HCT116 (cell line): ENCODE measurements at regions not wholly inside any gene's neighbourhood (a gene's known extent, or its start where the extent isn't known, plus 50 kb on each side); places are given as distances from the start of the nearest gene placed in this dataset.

Source experiments
- ATAC-seq: fragments of 200-7000 bp; cut with Tn5 transposase; 2 replicates; pipeline ENCODE4 v1.9.1; 2020; ENCODE audit warnings: mild to moderate bottlenecking, moderate library complexity
- BruUV-seq: library from RNA; stranded (reverse); fragments of 400-500 nt; replicated peaks from 2 replicates; lab custom pipeline; 2021; lab: Mats Ljungman, UMichigan
- CTCF ChIA-PET: fragments of 300-600 bp; sonication (Branson Sonifier 250); formaldehyde crosslinking; loops from one replicate; lab custom pipeline; 2021; ENCODE audit warnings: antibody characterized with exemption; lab: Charles Lee
- POLR2A ChIA-PET: fragments of 300-600, 350-600 bp; sonication (Branson Sonifier 250); formaldehyde crosslinking; loops from one replicate; lab custom pipeline; 2021; ENCODE audit warnings: antibody characterized with exemption; lab: Charles Lee
- RAD21 ChIA-PET, 2 experiments: fragments of 300-600 bp; sonication (Branson Sonifier 250); formaldehyde crosslinking; loops; one replicate each; lab custom pipeline; 2023; ENCODE audit warnings: low total read pairs in 2 of 2; ENCODE audit not compliant: uncharacterized antibody in 2 of 2, unreplicated experiment in 2 of 2, low non-redundant PET in 1 of 2; lab: Charles Lee
- DNase-seq: peaks from one replicate; pipeline ENCODE4 v3.0.0-alpha.2; 2010; ENCODE audit warnings: low read depth, low spot score
- H2AFZ ChIP-seq: fragments of 200-600 bp; shearing (Covaris generic), sonication (generic); 2 replicates; pipeline ENCODE4 v1.6.1; 2017; ENCODE audit warnings: low read depth, mixed run types, mixed read lengths, antibody characterized with exemption, low read length; ENCODE audit not compliant: poor library complexity, severe bottlenecking
- H3K27ac ChIP-seq: 2 replicates; pipeline ENCODE4 v1.5.1; 2012; ENCODE audit warnings: low read depth, low read length
- H3K27me3 ChIP-seq: fragments of 200-600 bp; sonication (generic); 2 replicates; pipeline ENCODE4 v1.6.1; 2016; ENCODE audit warnings: mixed run types, low read length, mixed read lengths; ENCODE audit not compliant: insufficient read depth
- H3K36me3 ChIP-seq, 2 experiments: fragments of 200-500 bp in 1 of 2; fragments of 200-600 bp in 1 of 2; sonication (Bioruptor generic) in 1 of 2; sonication (generic) in 1 of 2; 2 replicates each; pipeline versions ENCODE4 v1.5.1 to v1.6.1; 2014 to 2016; ENCODE audit warnings: low read length in 2 of 2, inconsistent platforms in 1 of 2, mixed read lengths in 1 of 2, mixed run types in 1 of 2; ENCODE audit not compliant: insufficient read depth in 2 of 2, control insufficient read depth in 1 of 2
- H3K4me1 ChIP-seq, 2 experiments: fragments of 200-600 bp in 1 of 2; sonication (generic) in 1 of 2; 2 replicates each; pipeline versions ENCODE4 v1.5.1 to v1.6.1; 2012 to 2017; ENCODE audit warnings: low read length in 2 of 2, inconsistent platforms in 1 of 2, mild to moderate bottlenecking in 1 of 2, mixed read lengths in 1 of 2, mixed run types in 1 of 2, moderate library complexity in 1 of 2; ENCODE audit not compliant: insufficient read depth in 2 of 2, control insufficient read depth in 1 of 2
- H3K4me2 ChIP-seq: fragments of 200-600 bp; sonication (generic); 2 replicates; pipeline ENCODE4 v1.6.1; 2017; ENCODE audit warnings: mixed run types, low read length, mixed read lengths
- H3K4me3 ChIP-seq, 2 experiments: fragments of 200-600 bp in 1 of 2; sonication (generic) in 1 of 2; replicated peaks in 1 of 2; 2 replicates each; pipeline ENCODE4 v1.5.1; 2011 to 2016; ENCODE audit warnings: low read length in 2 of 2, control low read depth in 1 of 2, low read depth in 1 of 2, mild to moderate bottlenecking in 1 of 2, mixed read lengths in 1 of 2, mixed run types in 1 of 2
- H3K79me2 ChIP-seq: fragments of 200-600 bp; sonication (generic); 2 replicates; pipeline ENCODE4 v1.6.1; 2017; ENCODE audit warnings: mild to moderate bottlenecking, mixed run types, low read length, moderate library complexity, mixed read lengths; ENCODE audit not compliant: insufficient read depth
- H3K9ac ChIP-seq: fragments of 200-600 bp; sonication (generic); 2 replicates; pipeline ENCODE4 v1.6.1; 2016; ENCODE audit warnings: low read length, mixed read lengths
- H3K9me2 ChIP-seq: fragments of 200-600 bp; sonication (generic), shearing (Covaris generic); 2 replicates; pipeline ENCODE4 v1.6.1; 2017; ENCODE audit warnings: mixed run types, mild to moderate bottlenecking, moderate library complexity; ENCODE audit not compliant: insufficient read depth
- H3K9me3 ChIP-seq, 2 experiments: fragments of 200-500 bp in 1 of 2; fragments of 200-600 bp in 1 of 2; sonication (Bioruptor generic) in 1 of 2; sonication (generic) in 1 of 2; 2 replicates each; pipeline ENCODE4 v1.6.1; 2014 to 2017; ENCODE audit warnings: low read length in 2 of 2, mixed read lengths in 2 of 2, inconsistent platforms in 1 of 2, low read depth in 1 of 2, mild to moderate bottlenecking in 1 of 2, mixed run types in 1 of 2, moderate library complexity in 1 of 2; ENCODE audit not compliant: control insufficient read depth in 1 of 2, insufficient read depth in 1 of 2
- H4K20me1 ChIP-seq: fragments of 200-600 bp; sonication (generic), shearing (Covaris generic); 2 replicates; pipeline ENCODE4 v1.6.1; 2017; ENCODE audit warnings: mixed run types, mild to moderate bottlenecking, moderate library complexity; ENCODE audit not compliant: insufficient read depth
- CEBPB ChIP-seq: IDR thresholded peaks from 2 replicates; pipeline ENCODE4 v1.6.1; 2012; ENCODE audit warnings: low read depth
- EGR1 ChIP-seq: IDR thresholded peaks from 2 replicates; pipeline ENCODE4 v1.6.1; 2012; ENCODE audit warnings: low read depth
- ELF1 ChIP-seq: IDR thresholded peaks from 2 replicates; pipeline ENCODE4 v1.6.1; 2012; ENCODE audit warnings: low read depth, borderline replicate concordance
- EZH2phosphoT487 ChIP-seq: fragments of 200-600 bp; IDR thresholded peaks from 2 replicates; pipeline ENCODE4 v1.6.1; 2018; ENCODE audit warnings: antibody characterized with exemption, borderline replicate concordance
- FOSL1 ChIP-seq: IDR thresholded peaks from 2 replicates; pipeline ENCODE4 v1.6.1; 2012; ENCODE audit warnings: low read depth
- JUND ChIP-seq: IDR thresholded peaks from 2 replicates; pipeline ENCODE4 v1.6.1; 2012
- POLR2A ChIP-seq: IDR thresholded peaks from 2 replicates; pipeline ENCODE4 v1.7.0; 2011; ENCODE audit warnings: borderline replicate concordance; ENCODE audit not compliant: insufficient read depth, insufficient read length; ENCODE audit errors: extremely low read depth
- POLR2AphosphoS5 ChIP-seq: IDR thresholded peaks from 2 replicates; pipeline ENCODE4 v1.6.1; 2011; ENCODE audit warnings: mild to moderate bottlenecking, low read depth, low read length, moderate library complexity
- RAD21 ChIP-seq: IDR thresholded peaks from 2 replicates; pipeline ENCODE4 v1.6.1; 2012; ENCODE audit warnings: low read depth, mild to moderate bottlenecking
- SIN3A ChIP-seq: IDR thresholded peaks from 2 replicates; pipeline ENCODE4 v1.6.1; 2012; ENCODE audit warnings: low read depth
- SP1 ChIP-seq: IDR thresholded peaks from 2 replicates; pipeline ENCODE4 v1.6.1; 2012; ENCODE audit warnings: low read depth
- SRF ChIP-seq: IDR thresholded peaks from 2 replicates; pipeline ENCODE4 v1.6.1; 2012; ENCODE audit warnings: low read depth
- TCF7L2 ChIP-seq: IDR thresholded peaks from 2 replicates; pipeline ENCODE4 v1.7.0; 2011; ENCODE audit warnings: borderline replicate concordance, inconsistent platforms; ENCODE audit not compliant: insufficient read depth, insufficient read length; ENCODE audit errors: extremely low read depth
- YY1 ChIP-seq: IDR thresholded peaks from 2 replicates; pipeline ENCODE4 v1.6.1; 2011; ENCODE audit warnings: low read length, low read depth, moderate library complexity, mild to moderate bottlenecking; ENCODE audit not compliant: insufficient replicate concordance; ENCODE audit errors: extremely low read depth
- intact Hi-C: fragments of 100-400 bp; cut with micrococcal nuclease; formaldehyde crosslinking; loops from 2 replicates; pipeline ENCODE4 v1.10.0; 2022
- TF ChIP-seq, protein P1 (sequence below), 3 experiments: fragments of 200-600 bp in 1 of 3; sonication (generic) in 1 of 3; IDR thresholded peaks in 2 of 3; conservative IDR thresholded peaks in 1 of 3; 2 replicates each; pipeline ENCODE4 v1.5.1; 2012 to 2017; ENCODE audit warnings: low read depth in 2 of 3, low read length in 2 of 3, antibody characterized with exemption in 1 of 3, borderline replicate concordance in 1 of 3, control low read depth in 1 of 3, mild to moderate bottlenecking in 1 of 3, mixed read lengths in 1 of 3, mixed run types in 1 of 3, moderate library complexity in 1 of 3; ENCODE audit not compliant: insufficient read depth in 1 of 3
- TF ChIP-seq, protein P2 (sequence below): IDR thresholded peaks from 2 replicates; pipeline ENCODE4 v1.6.1; 2011; ENCODE audit warnings: mild to moderate bottlenecking, low read length, moderate library complexity; ENCODE audit not compliant: insufficient replicate concordance; ENCODE audit errors: extremely low read depth
- TF ChIP-seq, protein P3 (sequence below): IDR thresholded peaks from 2 replicates; pipeline ENCODE4 v1.6.1; 2012

GRCh38 chr1:116193768-116194167, 82.6 kb downstream of the MAB21L3 start:
- POLR2A ChIA-PET: no interaction called here
- no peak overlapping the region for H3K4me2 ChIP-seq
- no peaks in the 10 kb centered on the region for H3K79me2 ChIP-seq
- no peaks in the 10 kb centered on the region for H3K4me1 ChIP-seq
- no peak for TF ChIP-seq EZH2phosphoT487
- no peaks in the 10 kb centered on the region for H3K9me2 ChIP-seq
- H3K9me3 ChIP-seq: no peaks in the 10 kb centered on the region
- peaks cover 6% of the 10 kb centered on the region; the same call in 1 of the 2 replicates for H3K27me3 ChIP-seq
- H2AFZ ChIP-seq: no peak overlapping the region
- no peaks in the 10 kb centered on the region for H3K36me3 ChIP-seq
- H3K27ac ChIP-seq: no peak overlapping the region
- no peak overlapping the region for H3K4me3 ChIP-seq
- CTCF ChIA-PET: interaction anchor here (1.1 kb wide), 1 partner anchor 41 kb away, joined by 3 read pairs; no protein-coding TSS in a partner anchor
- DNase-seq: no peak
- no peak overlapping the region for H3K9ac ChIP-seq
- no TSS peak for BruUV-seq
- intact Hi-C loops: no loop called here
- RAD21 ChIA-PET: no interaction called here
- no peak for ATAC-seq
- no peaks in the 10 kb centered on the region for H4K20me1 ChIP-seq

GRCh38 chr1:116194568-116194967, 83.4 kb downstream of the MAB21L3 start:
- no TSS peak for BruUV-seq
- Histone ChIP-seq H3K79me2 (no peaks in the 10 kb centered on the region), H3K4me3 (no peak overlapping the region), H3K27me3 (peaks cover 13% of the 10 kb centered on the region; the same call in 1 of the 2 replicates), H3K36me3 (no peaks in the 10 kb centered on the region), H3K9me3 (no peaks in the 10 kb centered on the region), H3K9ac (no peak overlapping the region), H3K4me1 (no peaks in the 10 kb centered on the region), H2AFZ (no peak overlapping the region), H3K27ac (no peak overlapping the region), H3K9me2 (no peaks in the 10 kb centered on the region), H3K4me2 (no peak overlapping the region), H4K20me1 (no peaks in the 10 kb centered on the region)
- ChIA-PET RAD21 (no interaction called here), POLR2A (no interaction called here), CTCF (interaction anchor here (1.1 kb wide), 1 partner anchor 42 kb away, joined by 3 read pairs; no protein-coding TSS in a partner anchor)
- intact Hi-C loops: no loop called here
- ATAC-seq (no peak), DNase-seq (no peak)
- TF ChIP-seq SIN3A (no peak), FOSL1 (no peak), CEBPB (no peak), JUND (no peak), SRF (no peak), POLR2AphosphoS5 (no peak), TCF7L2 (no peak), SP1 (no peak), YY1 (no peak), POLR2A (no peak), EZH2phosphoT487 (no peak), EGR1 (no peak), RAD21 (no peak), ELF1 (no peak)
- TF ChIP-seq, protein P1, sequence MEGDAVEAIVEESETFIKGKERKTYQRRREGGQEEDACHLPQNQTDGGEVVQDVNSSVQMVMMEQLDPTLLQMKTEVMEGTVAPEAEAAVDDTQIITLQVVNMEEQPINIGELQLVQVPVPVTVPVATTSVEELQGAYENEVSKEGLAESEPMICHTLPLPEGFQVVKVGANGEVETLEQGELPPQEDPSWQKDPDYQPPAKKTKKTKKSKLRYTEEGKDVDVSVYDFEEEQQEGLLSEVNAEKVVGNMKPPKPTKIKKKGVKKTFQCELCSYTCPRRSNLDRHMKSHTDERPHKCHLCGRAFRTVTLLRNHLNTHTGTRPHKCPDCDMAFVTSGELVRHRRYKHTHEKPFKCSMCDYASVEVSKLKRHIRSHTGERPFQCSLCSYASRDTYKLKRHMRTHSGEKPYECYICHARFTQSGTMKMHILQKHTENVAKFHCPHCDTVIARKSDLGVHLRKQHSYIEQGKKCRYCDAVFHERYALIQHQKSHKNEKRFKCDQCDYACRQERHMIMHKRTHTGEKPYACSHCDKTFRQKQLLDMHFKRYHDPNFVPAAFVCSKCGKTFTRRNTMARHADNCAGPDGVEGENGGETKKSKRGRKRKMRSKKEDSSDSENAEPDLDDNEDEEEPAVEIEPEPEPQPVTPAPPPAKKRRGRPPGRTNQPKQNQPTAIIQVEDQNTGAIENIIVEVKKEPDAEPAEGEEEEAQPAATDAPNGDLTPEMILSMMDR (IDR thresholded peaks at IDR 0.05 in 2 of 3, conservative IDR thresholded peaks at IDR 0.05 in 1 of 3; ENCODE audit: borderline replicate concordance in 1 of 3, insufficient read depth in 1 of 3, low read depth in 2 of 3, low read length in 2 of 3): no peak
- TF ChIP-seq, protein P2, sequence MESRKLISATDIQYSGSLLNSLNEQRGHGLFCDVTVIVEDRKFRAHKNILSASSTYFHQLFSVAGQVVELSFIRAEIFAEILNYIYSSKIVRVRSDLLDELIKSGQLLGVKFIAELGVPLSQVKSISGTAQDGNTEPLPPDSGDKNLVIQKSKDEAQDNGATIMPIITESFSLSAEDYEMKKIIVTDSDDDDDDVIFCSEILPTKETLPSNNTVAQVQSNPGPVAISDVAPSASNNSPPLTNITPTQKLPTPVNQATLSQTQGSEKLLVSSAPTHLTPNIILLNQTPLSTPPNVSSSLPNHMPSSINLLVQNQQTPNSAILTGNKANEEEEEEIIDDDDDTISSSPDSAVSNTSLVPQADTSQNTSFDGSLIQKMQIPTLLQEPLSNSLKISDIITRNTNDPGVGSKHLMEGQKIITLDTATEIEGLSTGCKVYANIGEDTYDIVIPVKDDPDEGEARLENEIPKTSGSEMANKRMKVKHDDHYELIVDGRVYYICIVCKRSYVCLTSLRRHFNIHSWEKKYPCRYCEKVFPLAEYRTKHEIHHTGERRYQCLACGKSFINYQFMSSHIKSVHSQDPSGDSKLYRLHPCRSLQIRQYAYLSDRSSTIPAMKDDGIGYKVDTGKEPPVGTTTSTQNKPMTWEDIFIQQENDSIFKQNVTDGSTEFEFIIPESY: no peak
- TF ChIP-seq, protein P3, sequence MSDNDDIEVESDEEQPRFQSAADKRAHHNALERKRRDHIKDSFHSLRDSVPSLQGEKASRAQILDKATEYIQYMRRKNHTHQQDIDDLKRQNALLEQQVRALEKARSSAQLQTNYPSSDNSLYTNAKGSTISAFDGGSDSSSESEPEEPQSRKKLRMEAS: no peak
